GM23338 (cell line): ENCODE measurements at regions not wholly inside any gene's neighbourhood (a gene's known extent, or its start where the extent isn't known, plus 50 kb on each side); places are given as distances from the start of the nearest gene placed in this dataset.
A peak's percentile ranks its signal among the peaks of the same experiment; 100 is the strongest.

ENCODE experiments used
- ATAC-seq: fragments of 200-7000 bp; cut with Tn5 transposase; 3 replicates; pipeline ENCODE4 v1.9.1; 2020
- DNase-seq: peaks from one replicate; pipeline ENCODE4 v3.0.0-alpha.2; 2015; ENCODE audit warnings: low spot score
- H2AFZ ChIP-seq: fragments of 200-600 bp; sonication (generic); 2 replicates; pipeline ENCODE4 v1.8.0; 2016; ENCODE audit warnings: antibody characterized with exemption, mild to moderate bottlenecking, moderate library complexity
- H3F3A ChIP-seq: fragments of 200-600 bp; sonication (generic); replicated peaks from 2 replicates; pipeline ENCODE4 v1.8.0; 2017; ENCODE audit warnings: antibody characterized with exemption, mixed run types, low read depth
- H3K27ac ChIP-seq: fragments of 200-600 bp; sonication (generic); 2 replicates; pipeline ENCODE4 v1.6.1; 2016; ENCODE audit warnings: low read depth
- H3K27me3 ChIP-seq: fragments of 200-600 bp; sonication (generic); 2 replicates; pipeline ENCODE4 v1.8.0; 2016; ENCODE audit warnings: mild to moderate bottlenecking, mixed run types, moderate library complexity; ENCODE audit not compliant: insufficient read depth
- H3K36me3 ChIP-seq: fragments of 200-600 bp; sonication (generic); 2 replicates; pipeline ENCODE4 v1.8.0; 2016; ENCODE audit warnings: mild to moderate bottlenecking; ENCODE audit not compliant: insufficient read depth
- H3K4me1 ChIP-seq: fragments of 200-600 bp; sonication (generic); 2 replicates; pipeline ENCODE4 v1.8.0; 2016; ENCODE audit warnings: mild to moderate bottlenecking, moderate library complexity; ENCODE audit not compliant: insufficient read depth
- H3K4me2 ChIP-seq: fragments of 200-600 bp; sonication (generic); 2 replicates; pipeline ENCODE4 v1.7.1; 2017; ENCODE audit warnings: mixed run types
- H3K4me3 ChIP-seq: fragments of 200-600 bp; sonication (generic); 2 replicates; pipeline ENCODE4 v1.6.1; 2016; ENCODE audit warnings: mixed run types
- H3K79me2 ChIP-seq: fragments of 200-600 bp; sonication (generic); replicated peaks from 2 replicates; pipeline ENCODE4 v1.8.0; 2017; ENCODE audit warnings: mild to moderate bottlenecking; ENCODE audit not compliant: insufficient read depth
- H3K9me2 ChIP-seq: fragments of 200-600 bp; sonication (generic); 2 replicates; pipeline ENCODE4 v1.8.0; 2017; ENCODE audit not compliant: insufficient read depth
- H4K20me1 ChIP-seq: fragments of 200-600 bp; sonication (generic); replicated peaks from 2 replicates; pipeline ENCODE4 v1.8.0; 2017; ENCODE audit warnings: mild to moderate bottlenecking; ENCODE audit not compliant: insufficient read depth
- H3K27ac Mint-ChIP-seq: 2 replicates; pipeline ENCODE4 v1.8.0; 2020; ENCODE audit warnings: inconsistent platforms, mild to moderate bottlenecking, moderate library complexity, mixed read lengths
- H3K27me3 Mint-ChIP-seq: 3 replicates; pipeline ENCODE4 v1.8.0; 2022; ENCODE audit warnings: low read depth, mild to moderate bottlenecking, moderate library complexity, mixed read lengths, inconsistent platforms; ENCODE audit not compliant: insufficient read depth, poor library complexity
- H3K36me3 Mint-ChIP-seq: 3 replicates; pipeline ENCODE4 v1.8.0; 2021; ENCODE audit warnings: low read depth, mild to moderate bottlenecking, inconsistent platforms, moderate library complexity, mixed read lengths
- H3K4me1 Mint-ChIP-seq: 3 replicates; pipeline ENCODE4 v1.8.0; 2020; ENCODE audit warnings: mild to moderate bottlenecking, inconsistent platforms, mixed read lengths
- H3K4me3 Mint-ChIP-seq: 3 replicates; pipeline ENCODE4 v1.8.0; 2021; ENCODE audit warnings: moderate library complexity, mild to moderate bottlenecking, inconsistent platforms, mixed read lengths
- H3K9me3 Mint-ChIP-seq: 3 replicates; pipeline ENCODE4 v1.8.0; 2020; ENCODE audit warnings: moderate library complexity, mild to moderate bottlenecking, inconsistent platforms, mixed read lengths
- EZH2 ChIP-seq: fragments of 200-600 bp; sonication (generic); IDR thresholded peaks from one replicate; pipeline ENCODE4 v1.8.0; 2017; ENCODE audit warnings: antibody characterized with exemption, mild to moderate bottlenecking, low read depth; ENCODE audit not compliant: unreplicated experiment
- EZH2phosphoT487 ChIP-seq: fragments of 200-600 bp; sonication (generic); IDR thresholded peaks from one replicate; pipeline ENCODE4 v1.8.1; 2018; ENCODE audit warnings: antibody characterized with exemption; ENCODE audit not compliant: unreplicated experiment
- JUNB ChIP-seq: IDR thresholded peaks from one replicate; pipeline ENCODE4 v1.6.1; 2016; ENCODE audit warnings: antibody characterized with exemption; ENCODE audit not compliant: unreplicated experiment
- NANOG ChIP-seq: IDR thresholded peaks from 2 replicates; pipeline ENCODE4 v1.6.1; 2016; ENCODE audit warnings: antibody characterized with exemption, borderline replicate concordance
- STAT1 ChIP-seq: IDR thresholded peaks from one replicate; pipeline ENCODE4 v1.6.1; 2016; ENCODE audit warnings: antibody characterized with exemption; ENCODE audit not compliant: unreplicated experiment
- ZNF331 ChIP-seq: fragments of 250-450 bp; sonication (Bioruptor Pico); IDR thresholded peaks from 2 replicates; pipeline ENCODE4 v1.5.0; 2020; ENCODE audit warnings: low read depth, mild to moderate bottlenecking, moderate library complexity
- TF ChIP-seq, protein P1 (sequence below): IDR thresholded peaks from one replicate; pipeline ENCODE4 v1.6.1; 2018; ENCODE audit warnings: antibody characterized with exemption; ENCODE audit not compliant: unreplicated experiment
- TF ChIP-seq, protein P2 (sequence below), 2 experiments: fragments of 200-600 bp in 1 of 2; sonication (generic) in 1 of 2; conservative IDR thresholded peaks; 2 replicates each; pipeline versions ENCODE4 v1.5.1 to v1.6.1; 2016 to 2017; ENCODE audit warnings: antibody characterized with exemption in 2 of 2, low read depth in 2 of 2, mild to moderate bottlenecking in 2 of 2, moderate library complexity in 1 of 2
- TF ChIP-seq, protein P3 (sequence below): fragments of 250-450 bp; sonication (Bioruptor Pico); IDR thresholded peaks from 2 replicates; pipeline ENCODE4 v1.5.0; 2020; ENCODE audit warnings: mild to moderate bottlenecking, moderate library complexity

DNA sequence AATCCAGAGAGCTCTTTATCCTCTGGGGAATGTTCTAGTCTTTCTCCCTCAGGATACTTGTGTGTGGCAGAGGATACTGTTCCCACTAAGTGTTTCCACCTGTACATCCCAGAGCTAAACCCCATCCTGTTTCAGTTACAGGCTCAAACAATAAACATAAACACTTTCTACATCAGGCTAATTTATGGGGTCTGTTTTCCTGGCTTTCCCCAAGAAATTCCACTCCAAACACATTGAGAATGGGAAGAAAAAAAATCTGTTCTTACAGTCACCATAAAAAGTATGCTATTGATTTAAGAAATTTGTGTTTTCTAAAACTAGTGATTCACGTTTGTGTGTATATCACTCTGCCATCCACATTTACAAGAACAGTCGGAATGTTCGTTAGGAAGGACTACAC is 293.9 kb upstream of the FOXQ1 start:
- no peak overlapping the region for H2AFZ ChIP-seq
- H3F3A ChIP-seq, result no peaks in the 10 kb centered on the region
- Mint-ChIP-seq H3K36me3 (no peaks in the 10 kb centered on the region), H3K4me1 (no peaks in the 10 kb centered on the region), H3K4me3 (no peak overlapping the region), H3K27ac (peak overlapping the region; percentile 37; the same call in 1 of the 2 replicates), H3K9me3 (peaks cover 10% of the 10 kb centered on the region; the same call in 1 of the 3 replicates), H3K27me3 (peaks cover 4% of the 10 kb centered on the region)
- no peaks in the 10 kb centered on the region; the same call in 1 of the 2 replicates for H3K9me2 ChIP-seq
- no peaks in the 10 kb centered on the region for H3K36me3 ChIP-seq
- H3K79me2 ChIP-seq, result no peaks in the 10 kb centered on the region
- no peaks in the 10 kb centered on the region for H4K20me1 ChIP-seq
- DNase-seq (no peak), ATAC-seq (no peak)
- no peak overlapping the region for H3K4me2 ChIP-seq
- TF ChIP-seq, protein P1, sequence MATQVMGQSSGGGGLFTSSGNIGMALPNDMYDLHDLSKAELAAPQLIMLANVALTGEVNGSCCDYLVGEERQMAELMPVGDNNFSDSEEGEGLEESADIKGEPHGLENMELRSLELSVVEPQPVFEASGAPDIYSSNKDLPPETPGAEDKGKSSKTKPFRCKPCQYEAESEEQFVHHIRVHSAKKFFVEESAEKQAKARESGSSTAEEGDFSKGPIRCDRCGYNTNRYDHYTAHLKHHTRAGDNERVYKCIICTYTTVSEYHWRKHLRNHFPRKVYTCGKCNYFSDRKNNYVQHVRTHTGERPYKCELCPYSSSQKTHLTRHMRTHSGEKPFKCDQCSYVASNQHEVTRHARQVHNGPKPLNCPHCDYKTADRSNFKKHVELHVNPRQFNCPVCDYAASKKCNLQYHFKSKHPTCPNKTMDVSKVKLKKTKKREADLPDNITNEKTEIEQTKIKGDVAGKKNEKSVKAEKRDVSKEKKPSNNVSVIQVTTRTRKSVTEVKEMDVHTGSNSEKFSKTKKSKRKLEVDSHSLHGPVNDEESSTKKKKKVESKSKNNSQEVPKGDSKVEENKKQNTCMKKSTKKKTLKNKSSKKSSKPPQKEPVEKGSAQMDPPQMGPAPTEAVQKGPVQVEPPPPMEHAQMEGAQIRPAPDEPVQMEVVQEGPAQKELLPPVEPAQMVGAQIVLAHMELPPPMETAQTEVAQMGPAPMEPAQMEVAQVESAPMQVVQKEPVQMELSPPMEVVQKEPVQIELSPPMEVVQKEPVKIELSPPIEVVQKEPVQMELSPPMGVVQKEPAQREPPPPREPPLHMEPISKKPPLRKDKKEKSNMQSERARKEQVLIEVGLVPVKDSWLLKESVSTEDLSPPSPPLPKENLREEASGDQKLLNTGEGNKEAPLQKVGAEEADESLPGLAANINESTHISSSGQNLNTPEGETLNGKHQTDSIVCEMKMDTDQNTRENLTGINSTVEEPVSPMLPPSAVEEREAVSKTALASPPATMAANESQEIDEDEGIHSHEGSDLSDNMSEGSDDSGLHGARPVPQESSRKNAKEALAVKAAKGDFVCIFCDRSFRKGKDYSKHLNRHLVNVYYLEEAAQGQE, result no peak
- TF ChIP-seq, protein P2, sequence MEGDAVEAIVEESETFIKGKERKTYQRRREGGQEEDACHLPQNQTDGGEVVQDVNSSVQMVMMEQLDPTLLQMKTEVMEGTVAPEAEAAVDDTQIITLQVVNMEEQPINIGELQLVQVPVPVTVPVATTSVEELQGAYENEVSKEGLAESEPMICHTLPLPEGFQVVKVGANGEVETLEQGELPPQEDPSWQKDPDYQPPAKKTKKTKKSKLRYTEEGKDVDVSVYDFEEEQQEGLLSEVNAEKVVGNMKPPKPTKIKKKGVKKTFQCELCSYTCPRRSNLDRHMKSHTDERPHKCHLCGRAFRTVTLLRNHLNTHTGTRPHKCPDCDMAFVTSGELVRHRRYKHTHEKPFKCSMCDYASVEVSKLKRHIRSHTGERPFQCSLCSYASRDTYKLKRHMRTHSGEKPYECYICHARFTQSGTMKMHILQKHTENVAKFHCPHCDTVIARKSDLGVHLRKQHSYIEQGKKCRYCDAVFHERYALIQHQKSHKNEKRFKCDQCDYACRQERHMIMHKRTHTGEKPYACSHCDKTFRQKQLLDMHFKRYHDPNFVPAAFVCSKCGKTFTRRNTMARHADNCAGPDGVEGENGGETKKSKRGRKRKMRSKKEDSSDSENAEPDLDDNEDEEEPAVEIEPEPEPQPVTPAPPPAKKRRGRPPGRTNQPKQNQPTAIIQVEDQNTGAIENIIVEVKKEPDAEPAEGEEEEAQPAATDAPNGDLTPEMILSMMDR (conservative IDR thresholded peaks at IDR 0.05; ENCODE audit: low read depth in 2 of 2), result no peak
- TF ChIP-seq, protein P3, sequence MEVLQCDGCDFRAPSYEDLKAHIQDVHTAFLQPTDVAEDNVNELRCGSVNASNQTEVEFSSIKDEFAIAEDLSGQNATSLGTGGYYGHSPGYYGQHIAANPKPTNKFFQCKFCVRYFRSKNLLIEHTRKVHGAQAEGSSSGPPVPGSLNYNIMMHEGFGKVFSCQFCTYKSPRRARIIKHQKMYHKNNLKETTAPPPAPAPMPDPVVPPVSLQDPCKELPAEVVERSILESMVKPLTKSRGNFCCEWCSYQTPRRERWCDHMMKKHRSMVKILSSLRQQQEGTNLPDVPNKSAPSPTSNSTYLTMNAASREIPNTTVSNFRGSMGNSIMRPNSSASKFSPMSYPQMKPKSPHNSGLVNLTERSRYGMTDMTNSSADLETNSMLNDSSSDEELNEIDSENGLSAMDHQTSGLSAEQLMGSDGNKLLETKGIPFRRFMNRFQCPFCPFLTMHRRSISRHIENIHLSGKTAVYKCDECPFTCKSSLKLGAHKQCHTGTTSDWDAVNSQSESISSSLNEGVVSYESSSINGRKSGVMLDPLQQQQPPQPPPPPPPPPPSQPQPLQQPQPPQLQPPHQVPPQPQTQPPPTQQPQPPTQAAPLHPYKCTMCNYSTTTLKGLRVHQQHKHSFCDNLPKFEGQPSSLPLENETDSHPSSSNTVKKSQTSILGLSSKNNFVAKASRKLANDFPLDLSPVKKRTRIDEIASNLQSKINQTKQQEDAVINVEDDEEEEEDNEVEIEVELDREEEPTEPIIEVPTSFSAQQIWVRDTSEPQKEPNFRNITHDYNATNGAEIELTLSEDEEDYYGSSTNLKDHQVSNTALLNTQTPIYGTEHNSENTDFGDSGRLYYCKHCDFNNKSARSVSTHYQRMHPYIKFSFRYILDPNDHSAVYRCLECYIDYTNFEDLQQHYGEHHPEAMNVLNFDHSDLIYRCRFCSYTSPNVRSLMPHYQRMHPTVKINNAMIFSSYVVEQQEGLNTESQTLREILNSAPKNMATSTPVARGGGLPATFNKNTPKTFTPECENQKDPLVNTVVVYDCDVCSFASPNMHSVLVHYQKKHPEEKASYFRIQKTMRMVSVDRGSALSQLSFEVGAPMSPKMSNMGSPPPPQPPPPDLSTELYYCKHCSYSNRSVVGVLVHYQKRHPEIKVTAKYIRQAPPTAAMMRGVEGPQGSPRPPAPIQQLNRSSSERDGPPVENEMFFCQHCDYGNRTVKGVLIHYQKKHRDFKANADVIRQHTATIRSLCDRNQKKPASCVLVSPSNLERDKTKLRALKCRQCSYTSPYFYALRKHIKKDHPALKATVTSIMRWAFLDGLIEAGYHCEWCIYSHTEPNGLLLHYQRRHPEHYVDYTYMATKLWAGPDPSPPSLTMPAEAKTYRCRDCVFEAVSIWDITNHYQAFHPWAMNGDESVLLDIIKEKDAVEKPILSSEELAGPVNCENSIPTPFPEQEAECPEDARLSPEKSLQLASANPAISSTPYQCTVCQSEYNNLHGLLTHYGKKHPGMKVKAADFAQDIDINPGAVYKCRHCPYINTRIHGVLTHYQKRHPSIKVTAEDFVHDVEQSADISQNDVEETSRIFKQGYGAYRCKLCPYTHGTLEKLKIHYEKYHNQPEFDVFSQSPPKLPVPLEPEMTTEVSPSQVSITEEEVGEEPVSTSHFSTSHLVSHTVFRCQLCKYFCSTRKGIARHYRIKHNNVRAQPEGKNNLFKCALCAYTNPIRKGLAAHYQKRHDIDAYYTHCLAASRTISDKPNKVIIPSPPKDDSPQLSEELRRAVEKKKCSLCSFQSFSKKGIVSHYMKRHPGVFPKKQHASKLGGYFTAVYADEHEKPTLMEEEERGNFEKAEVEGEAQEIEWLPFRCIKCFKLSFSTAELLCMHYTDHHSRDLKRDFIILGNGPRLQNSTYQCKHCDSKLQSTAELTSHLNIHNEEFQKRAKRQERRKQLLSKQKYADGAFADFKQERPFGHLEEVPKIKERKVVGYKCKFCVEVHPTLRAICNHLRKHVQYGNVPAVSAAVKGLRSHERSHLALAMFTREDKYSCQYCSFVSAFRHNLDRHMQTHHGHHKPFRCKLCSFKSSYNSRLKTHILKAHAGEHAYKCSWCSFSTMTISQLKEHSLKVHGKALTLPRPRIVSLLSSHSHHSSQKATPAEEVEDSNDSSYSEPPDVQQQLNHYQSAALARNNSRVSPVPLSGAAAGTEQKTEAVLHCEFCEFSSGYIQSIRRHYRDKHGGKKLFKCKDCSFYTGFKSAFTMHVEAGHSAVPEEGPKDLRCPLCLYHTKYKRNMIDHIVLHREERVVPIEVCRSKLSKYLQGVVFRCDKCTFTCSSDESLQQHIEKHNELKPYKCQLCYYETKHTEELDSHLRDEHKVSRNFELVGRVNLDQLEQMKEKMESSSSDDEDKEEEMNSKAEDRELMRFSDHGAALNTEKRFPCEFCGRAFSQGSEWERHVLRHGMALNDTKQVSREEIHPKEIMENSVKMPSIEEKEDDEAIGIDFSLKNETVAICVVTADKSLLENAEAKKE (CRISPR knock-in tag), result no peak
- no peak for TF ChIP-seq NANOG
- no peak for TF ChIP-seq EZH2phosphoT487
- no peak for TF ChIP-seq JUNB
- no peak for TF ChIP-seq STAT1
- no peak for TF ChIP-seq ZNF331 (CRISPR knock-in tag)
- TF ChIP-seq EZH2, result no peak
- no peaks in the 10 kb centered on the region for H3K4me1 ChIP-seq
- no peaks in the 10 kb centered on the region for H3K27me3 ChIP-seq
- no peak overlapping the region for H3K27ac ChIP-seq
- H3K4me3 ChIP-seq, result no peak overlapping the region
